ENCODE measurements at regions not wholly inside any gene's neighbourhood (a gene's known extent, or its start where the extent isn't known, plus 50 kb on each side); places are given as distances from the start of the nearest gene placed in this dataset.
"Not testable (repeated sequence)": the region's sequence is repeated elsewhere in the genome, so short reads cannot be mapped to it uniquely, and the experiment has no call there.

- Histone ChIP-seq H3K4me3 (ENCODE audit: low read depth, low read length) (no peak overlapping the region), H3K36me3 (ENCODE audit: control insufficient read depth, insufficient read depth, low read length) (no peaks in the 10 kb centered on the region), H3K27me3 (ENCODE audit: control insufficient read depth, insufficient read depth, low read length) (no peaks in the 10 kb centered on the region)
- TF ChIP-seq CTCF (IDR thresholded peaks at IDR 0.05; ENCODE audit: insufficient read depth, low read length, severe bottlenecking) = no peak
- FAIRE-seq (no peak), DNase-seq (ENCODE audit: low read depth) (no peak)
Measured at GRCh38 chr4:49221209-49221608, 235.1 kb downstream of the CWH43 start.

- FAIRE-seq; H3K36me3 ChIP-seq (ENCODE audit: control insufficient read depth, insufficient read depth, low read length); H3K4me3 ChIP-seq (ENCODE audit: low read depth, low read length); H3K27me3 ChIP-seq (ENCODE audit: control insufficient read depth, insufficient read depth, low read length); DNase-seq (ENCODE audit: low read depth): not testable (repeated sequence)
Measured at GRCh38 chr4:49222810-49223209, 236.7 kb downstream of the CWH43 start.

- not testable (repeated sequence) for FAIRE-seq; H3K36me3 ChIP-seq (ENCODE audit: control insufficient read depth, insufficient read depth, low read length); DNase-seq (ENCODE audit: low read depth); H3K4me3 ChIP-seq (ENCODE audit: low read depth, low read length); H3K27me3 ChIP-seq (ENCODE audit: control insufficient read depth, insufficient read depth, low read length)
Measured at GRCh38 chr4:49226216-49226866, 240.3 kb downstream of the CWH43 start.

GRCh38 chr4:49227941-49228340 lies 241.9 kb downstream of the CWH43 start:
- H3K27me3 ChIP-seq (ENCODE audit: control insufficient read depth, insufficient read depth, low read length); FAIRE-seq; DNase-seq (ENCODE audit: low read depth); H3K36me3 ChIP-seq (ENCODE audit: control insufficient read depth, insufficient read depth, low read length); H3K4me3 ChIP-seq (ENCODE audit: low read depth, low read length): not testable (repeated sequence)

GRCh38 chr4:49229243-49229642 lies 243.2 kb downstream of the CWH43 start:
- peak; percentile 73 for FAIRE-seq
- not testable (repeated sequence) for DNase-seq (ENCODE audit: low read depth); H3K4me3 ChIP-seq (ENCODE audit: low read depth, low read length); H3K27me3 ChIP-seq (ENCODE audit: control insufficient read depth, insufficient read depth, low read length); H3K36me3 ChIP-seq (ENCODE audit: control insufficient read depth, insufficient read depth, low read length)

- not testable (repeated sequence) for FAIRE-seq; H3K27me3 ChIP-seq (ENCODE audit: control insufficient read depth, insufficient read depth, low read length); H3K4me3 ChIP-seq (ENCODE audit: low read depth, low read length); DNase-seq (ENCODE audit: low read depth); H3K36me3 ChIP-seq (ENCODE audit: control insufficient read depth, insufficient read depth, low read length)
Measured at GRCh38 chr4:49229713-49230112, 243.6 kb downstream of the CWH43 start.

GRCh38 chr4:49233346-49233745 lies 247.3 kb downstream of the CWH43 start:
- not testable (repeated sequence) for FAIRE-seq; H3K36me3 ChIP-seq (ENCODE audit: control insufficient read depth, insufficient read depth, low read length)

GRCh38 chr4:49233749-49234148 lies 247.7 kb downstream of the CWH43 start:
- DNase-seq (ENCODE audit: low read depth); FAIRE-seq; H3K36me3 ChIP-seq (ENCODE audit: control insufficient read depth, insufficient read depth, low read length); H3K4me3 ChIP-seq (ENCODE audit: low read depth, low read length); H3K27me3 ChIP-seq (ENCODE audit: control insufficient read depth, insufficient read depth, low read length): not testable (repeated sequence)

More at GRCh38 chr4:49233346-49233745, 247.3 kb downstream of the CWH43 start:
- DNase-seq (ENCODE audit: low read depth); H3K27me3 ChIP-seq (ENCODE audit: control insufficient read depth, insufficient read depth, low read length); H3K4me3 ChIP-seq (ENCODE audit: low read depth, low read length): not testable (repeated sequence)

GRCh38 chr4:49234382-49234781 lies 248.3 kb downstream of the CWH43 start:
- not testable (repeated sequence) for H3K36me3 ChIP-seq (ENCODE audit: control insufficient read depth, insufficient read depth, low read length); H3K4me3 ChIP-seq (ENCODE audit: low read depth, low read length); H3K27me3 ChIP-seq (ENCODE audit: control insufficient read depth, insufficient read depth, low read length); DNase-seq (ENCODE audit: low read depth)
- peak; percentile 36 for FAIRE-seq

GRCh38 chr4:49235413-49236160 lies 249.5 kb downstream of the CWH43 start:
- peak; percentile 60 for FAIRE-seq
- not testable (repeated sequence) for H3K27me3 ChIP-seq (ENCODE audit: control insufficient read depth, insufficient read depth, low read length); H3K36me3 ChIP-seq (ENCODE audit: control insufficient read depth, insufficient read depth, low read length); H3K4me3 ChIP-seq (ENCODE audit: low read depth, low read length); DNase-seq (ENCODE audit: low read depth)

GRCh38 chr4:49236474-49236873 lies 250.4 kb downstream of the CWH43 start:
- not testable (repeated sequence) for FAIRE-seq; DNase-seq (ENCODE audit: low read depth); H3K36me3 ChIP-seq (ENCODE audit: control insufficient read depth, insufficient read depth, low read length); H3K27me3 ChIP-seq (ENCODE audit: control insufficient read depth, insufficient read depth, low read length); H3K4me3 ChIP-seq (ENCODE audit: low read depth, low read length)

- not testable (repeated sequence) for FAIRE-seq; H3K4me3 ChIP-seq (ENCODE audit: low read depth, low read length); H3K36me3 ChIP-seq (ENCODE audit: control insufficient read depth, insufficient read depth, low read length); H3K27me3 ChIP-seq (ENCODE audit: control insufficient read depth, insufficient read depth, low read length); DNase-seq (ENCODE audit: low read depth)
Measured at GRCh38 chr4:49241295-49241694, 255.2 kb downstream of the CWH43 start.

GRCh38 chr4:49262786-49263185 lies 276.7 kb downstream of the CWH43 start:
- not testable (repeated sequence) for H3K36me3 ChIP-seq (ENCODE audit: control insufficient read depth, insufficient read depth, low read length); FAIRE-seq; H3K27me3 ChIP-seq (ENCODE audit: control insufficient read depth, insufficient read depth, low read length); DNase-seq (ENCODE audit: low read depth); H3K4me3 ChIP-seq (ENCODE audit: low read depth, low read length)

- not testable (repeated sequence) for H3K27me3 ChIP-seq (ENCODE audit: control insufficient read depth, insufficient read depth, low read length); H3K4me3 ChIP-seq (ENCODE audit: low read depth, low read length); FAIRE-seq; DNase-seq (ENCODE audit: low read depth); H3K36me3 ChIP-seq (ENCODE audit: control insufficient read depth, insufficient read depth, low read length)
Measured at GRCh38 chr4:49270435-49270834, 284.4 kb downstream of the CWH43 start.
